Nephron progenitor cell (in vitro differentiated cells): ENCODE measurements at regions not wholly inside any gene's neighbourhood (a gene's known extent, or its start where the extent isn't known, plus 50 kb on each side); places are given as distances from the start of the nearest gene placed in this dataset.

Experiments used
- DNase-seq: peaks from one replicate; pipeline ENCODE4 v3.0.0; 2021
- H3K27ac Mint-ChIP-seq: 2 replicates; pipeline ENCODE4 v1.8.0; 2021; ENCODE audit warnings: mild to moderate bottlenecking, moderate library complexity, mixed read lengths
- H3K27me3 Mint-ChIP-seq: 2 replicates; pipeline ENCODE4 v1.8.0; 2021; ENCODE audit warnings: mild to moderate bottlenecking, low read depth, mixed read lengths; ENCODE audit not compliant: poor library complexity
- H3K36me3 Mint-ChIP-seq: 2 replicates; pipeline ENCODE4 v1.8.0; 2021; ENCODE audit warnings: low read depth, mixed read lengths
- H3K4me1 Mint-ChIP-seq: 2 replicates; pipeline ENCODE4 v1.8.0; 2021; ENCODE audit warnings: mixed read lengths
- H3K4me3 Mint-ChIP-seq: 2 replicates; pipeline ENCODE4 v1.8.0; 2021; ENCODE audit warnings: mild to moderate bottlenecking, moderate library complexity, mixed read lengths
- H3K9me3 Mint-ChIP-seq: 2 replicates; pipeline ENCODE4 v1.8.0; 2021; ENCODE audit warnings: mild to moderate bottlenecking, moderate library complexity, mixed read lengths
- CTCF ChIP-seq: fragments of 200-600 bp; sonication (generic); IDR thresholded peaks from 2 replicates; pipeline ENCODE4 v1.5.0; 2021; ENCODE audit warnings: antibody characterized with exemption

DNA sequence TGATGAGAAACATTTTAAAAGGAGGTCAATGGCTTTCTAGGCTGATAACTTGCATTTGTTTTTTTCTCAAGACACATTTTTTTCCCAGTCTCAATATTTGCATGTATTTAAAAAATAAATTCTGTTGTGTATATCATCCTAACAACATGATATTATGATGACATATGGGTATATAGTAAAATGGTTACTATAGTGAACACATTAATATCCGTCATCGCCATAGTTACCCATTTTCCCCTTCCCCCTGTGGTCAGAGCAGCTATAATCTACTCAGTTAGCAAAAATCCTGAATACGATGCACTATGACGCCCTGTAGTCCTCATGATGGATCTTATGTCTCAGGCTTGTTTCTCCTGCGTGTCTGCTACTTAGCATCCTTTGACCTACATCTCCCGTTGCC is 60.9 kb upstream of the ZPBP start:
- no peaks in the 10 kb centered on the region for H3K9me3 Mint-ChIP-seq
- H3K4me3 Mint-ChIP-seq: no peak overlapping the region
- peaks cover 12% of the 10 kb centered on the region for H3K27me3 Mint-ChIP-seq
- no peak for DNase-seq
- TF ChIP-seq CTCF: no peak
- peaks cover 8% of the 10 kb centered on the region for H3K4me1 Mint-ChIP-seq
- no peaks in the 10 kb centered on the region for H3K36me3 Mint-ChIP-seq
- no peak overlapping the region for H3K27ac Mint-ChIP-seq

GRCh38 chr7:50153148-50153547 is 60.1 kb upstream of the ZPBP start:
- DNase-seq: no peak
- peaks cover 8% of the 10 kb centered on the region for H3K4me1 Mint-ChIP-seq
- TF ChIP-seq CTCF: no peak
- no peak overlapping the region for H3K4me3 Mint-ChIP-seq
- peaks cover 9% of the 10 kb centered on the region for H3K27me3 Mint-ChIP-seq
- no peaks in the 10 kb centered on the region for H3K9me3 Mint-ChIP-seq
- no peak overlapping the region for H3K27ac Mint-ChIP-seq
- no peaks in the 10 kb centered on the region for H3K36me3 Mint-ChIP-seq

DNA sequence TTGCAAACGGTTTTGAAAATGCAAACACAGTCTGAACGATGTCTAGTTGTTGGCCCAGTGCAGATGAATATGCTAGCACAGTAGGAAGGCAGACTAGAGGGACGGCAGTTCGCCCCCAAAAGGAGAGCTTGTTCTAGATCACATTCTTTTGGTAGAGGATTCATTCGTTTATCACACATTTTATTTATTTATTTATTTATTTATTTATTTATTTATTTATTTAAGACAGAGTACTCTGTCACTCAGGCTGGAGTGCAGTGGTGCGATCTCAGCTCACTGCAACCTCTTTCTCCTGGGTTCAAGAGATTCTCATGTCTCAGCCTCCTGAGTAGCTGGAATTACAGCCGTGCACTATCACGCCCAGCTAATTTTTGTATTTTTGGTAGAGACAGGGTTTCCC is 59.4 kb upstream of the ZPBP start:
- Mint-ChIP-seq H3K4me3 (no peak overlapping the region), H3K36me3 (no peaks in the 10 kb centered on the region), H3K9me3 (no peaks in the 10 kb centered on the region), H3K4me1 (peaks cover 8% of the 10 kb centered on the region), H3K27ac (no peak overlapping the region), H3K27me3 (peaks cover 9% of the 10 kb centered on the region)
- no peak for TF ChIP-seq CTCF
- DNase-seq: no peak

DNA sequence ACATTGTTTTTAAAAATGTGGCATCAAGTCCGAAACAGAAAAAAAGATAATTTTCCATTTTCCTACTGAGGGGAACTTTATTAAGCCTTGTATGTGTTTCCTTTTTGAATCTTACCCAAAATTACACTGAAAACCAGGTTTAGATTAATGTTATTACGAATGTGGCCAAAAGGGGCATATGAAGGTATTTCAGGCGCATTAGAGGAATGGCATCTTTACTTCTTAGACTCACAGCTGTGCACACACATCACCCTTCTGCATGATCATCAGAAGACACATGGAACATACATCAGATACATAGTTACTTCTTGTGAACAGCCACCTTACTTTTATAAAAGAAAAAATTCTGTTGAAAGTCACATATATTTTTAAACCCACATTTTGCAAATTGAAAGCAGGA is 58.6 kb upstream of the ZPBP start:
- Mint-ChIP-seq H3K27ac (no peak overlapping the region), H3K4me3 (no peak overlapping the region), H3K36me3 (no peaks in the 10 kb centered on the region), H3K27me3 (peaks cover 9% of the 10 kb centered on the region), H3K9me3 (no peaks in the 10 kb centered on the region), H3K4me1 (peaks cover 8% of the 10 kb centered on the region)
- TF ChIP-seq CTCF: no peak
- DNase-seq: no peak

DNA sequence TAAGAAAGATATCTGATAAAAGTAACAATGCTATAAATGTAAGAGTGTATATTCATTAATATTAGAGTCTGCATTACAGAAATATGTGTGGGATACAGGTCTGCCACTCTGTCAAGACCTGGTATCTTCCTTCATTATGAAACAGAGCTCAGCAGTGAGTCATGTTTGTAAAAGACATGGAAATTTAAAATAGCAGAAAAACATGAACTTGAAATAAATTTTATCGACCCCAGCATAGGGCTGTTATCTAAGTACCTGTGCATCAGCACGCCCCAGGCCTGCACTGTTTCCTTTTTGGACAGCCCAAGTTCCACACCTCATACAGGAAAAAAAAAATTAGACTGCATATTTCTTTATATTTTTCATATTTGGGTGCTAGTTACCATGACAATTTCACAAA is 58.0 kb upstream of the ZPBP start:
- no peak overlapping the region for H3K27ac Mint-ChIP-seq
- H3K9me3 Mint-ChIP-seq: no peaks in the 10 kb centered on the region
- H3K4me1 Mint-ChIP-seq: peaks cover 8% of the 10 kb centered on the region
- no peak for DNase-seq
- H3K4me3 Mint-ChIP-seq: no peak overlapping the region
- H3K36me3 Mint-ChIP-seq: no peaks in the 10 kb centered on the region
- H3K27me3 Mint-ChIP-seq: peaks cover 9% of the 10 kb centered on the region
- TF ChIP-seq CTCF: no peak

DNA sequence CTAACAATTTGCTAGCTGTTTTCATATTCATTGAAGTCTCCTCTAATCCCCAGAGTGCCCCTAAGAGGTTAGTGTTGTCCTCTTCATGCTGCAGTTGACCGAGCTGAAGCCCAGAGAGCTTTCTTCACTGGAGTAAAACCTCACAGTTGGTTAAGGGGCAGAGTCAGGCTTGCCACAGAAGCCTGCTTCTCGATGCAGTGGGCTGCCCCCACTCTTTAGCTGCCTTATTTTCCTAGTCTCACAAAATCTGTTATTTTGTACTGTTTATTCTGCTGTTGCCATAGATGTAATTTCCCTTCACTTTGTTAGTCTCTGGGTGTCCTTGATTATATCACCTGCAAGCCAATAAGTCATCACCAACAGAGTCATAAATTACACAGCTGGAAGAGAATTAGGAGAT is 56.3 kb upstream of the ZPBP start:
- no peaks in the 10 kb centered on the region for H3K36me3 Mint-ChIP-seq
- H3K27me3 Mint-ChIP-seq: peaks cover 7% of the 10 kb centered on the region
- no peak overlapping the region for H3K4me3 Mint-ChIP-seq
- no peaks in the 10 kb centered on the region for H3K9me3 Mint-ChIP-seq
- no peak for DNase-seq
- no peak overlapping the region for H3K27ac Mint-ChIP-seq
- TF ChIP-seq CTCF: no peak
- H3K4me1 Mint-ChIP-seq: peaks cover 8% of the 10 kb centered on the region
